ENCODE measurements at regions not wholly inside any gene's neighbourhood (a gene's known extent, or its start where the extent isn't known, plus 50 kb on each side); places are given as distances from the start of the nearest gene placed in this dataset.

GRCh38 chr5:171703146-171703545, 82.5 kb upstream of the SMIM23 start:
- TF ChIP-seq CTCF (conservative IDR thresholded peaks at IDR 0.05; ENCODE audit: low read depth, low read length) (no peak), CEBPB (IDR thresholded peaks at IDR 0.05; ENCODE audit: low read depth, low read length) (no peak), NFE2L2 (IDR thresholded peaks at IDR 0.05; ENCODE audit: low read depth, low read length) (no peak), POLR2A (IDR thresholded peaks at IDR 0.05; ENCODE audit: low read depth, low read length) (no peak), RFX5 (IDR thresholded peaks at IDR 0.05; ENCODE audit: low read depth, low read length) (no peak)
